ENCODE measurements at regions not wholly inside any gene's neighbourhood (a gene's known extent, or its start where the extent isn't known, plus 50 kb on each side); places are given as distances from the start of the nearest gene placed in this dataset.

DNA sequence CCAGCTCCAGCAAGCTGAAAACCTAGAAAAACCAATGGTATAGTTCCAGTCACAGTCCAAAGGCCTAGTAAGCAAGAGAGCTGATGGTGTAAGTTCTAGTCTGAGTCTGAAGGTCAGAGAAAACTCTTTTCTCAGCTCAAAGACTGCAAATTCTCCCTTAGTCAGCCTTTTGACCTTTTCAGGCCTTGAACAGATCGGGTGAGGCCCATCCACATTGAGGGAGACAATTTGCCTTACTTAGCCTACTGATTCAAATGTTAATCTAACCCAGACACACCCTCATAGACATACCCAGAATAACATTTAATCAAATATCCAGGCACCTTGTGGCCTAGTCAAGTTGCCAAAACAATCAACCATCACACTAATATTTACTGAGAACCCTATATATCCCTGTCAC lies 110.8 kb upstream of the KCNJ3 start:
- no peak overlapping the region for H3K4me3 ChIP-seq (ENCODE audit: low read depth, low read length)

GRCh38 chr2:154588838-154589237 lies 109.7 kb upstream of the KCNJ3 start:
- Histone ChIP-seq H3K36me3 (replicated peaks) (no peaks in the 10 kb centered on the region), H3K27ac (no peak overlapping the region), H3K4me3 (ENCODE audit: low read depth, low read length) (no peak overlapping the region), H3K27me3 (replicated peaks) (no peaks in the 10 kb centered on the region)
- TF ChIP-seq, protein P1, sequence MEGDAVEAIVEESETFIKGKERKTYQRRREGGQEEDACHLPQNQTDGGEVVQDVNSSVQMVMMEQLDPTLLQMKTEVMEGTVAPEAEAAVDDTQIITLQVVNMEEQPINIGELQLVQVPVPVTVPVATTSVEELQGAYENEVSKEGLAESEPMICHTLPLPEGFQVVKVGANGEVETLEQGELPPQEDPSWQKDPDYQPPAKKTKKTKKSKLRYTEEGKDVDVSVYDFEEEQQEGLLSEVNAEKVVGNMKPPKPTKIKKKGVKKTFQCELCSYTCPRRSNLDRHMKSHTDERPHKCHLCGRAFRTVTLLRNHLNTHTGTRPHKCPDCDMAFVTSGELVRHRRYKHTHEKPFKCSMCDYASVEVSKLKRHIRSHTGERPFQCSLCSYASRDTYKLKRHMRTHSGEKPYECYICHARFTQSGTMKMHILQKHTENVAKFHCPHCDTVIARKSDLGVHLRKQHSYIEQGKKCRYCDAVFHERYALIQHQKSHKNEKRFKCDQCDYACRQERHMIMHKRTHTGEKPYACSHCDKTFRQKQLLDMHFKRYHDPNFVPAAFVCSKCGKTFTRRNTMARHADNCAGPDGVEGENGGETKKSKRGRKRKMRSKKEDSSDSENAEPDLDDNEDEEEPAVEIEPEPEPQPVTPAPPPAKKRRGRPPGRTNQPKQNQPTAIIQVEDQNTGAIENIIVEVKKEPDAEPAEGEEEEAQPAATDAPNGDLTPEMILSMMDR (IDR thresholded peaks at IDR 0.05; ENCODE audit: low read depth, low read length, missing control alignments): no peak
- no peak for DNase-seq
- in situ Hi-C loops (cut with HindIII; ENCODE audit: low pct_ligation_motif_present, low sequenced_read_pairs): no loop called here

More for the DNA sequence above, 110.8 kb upstream of the KCNJ3 start:
- no peaks in the 10 kb centered on the region for H3K36me3 ChIP-seq (replicated peaks)
- in situ Hi-C loops (cut with HindIII; ENCODE audit: low pct_ligation_motif_present, low sequenced_read_pairs): no loop called here
- TF ChIP-seq, protein P1 (IDR thresholded peaks at IDR 0.05; ENCODE audit: low read depth, low read length, missing control alignments): no peak
- DNase-seq: no peak
- H3K27me3 ChIP-seq (replicated peaks): no peaks in the 10 kb centered on the region
- H3K27ac ChIP-seq: no peak overlapping the region

DNA sequence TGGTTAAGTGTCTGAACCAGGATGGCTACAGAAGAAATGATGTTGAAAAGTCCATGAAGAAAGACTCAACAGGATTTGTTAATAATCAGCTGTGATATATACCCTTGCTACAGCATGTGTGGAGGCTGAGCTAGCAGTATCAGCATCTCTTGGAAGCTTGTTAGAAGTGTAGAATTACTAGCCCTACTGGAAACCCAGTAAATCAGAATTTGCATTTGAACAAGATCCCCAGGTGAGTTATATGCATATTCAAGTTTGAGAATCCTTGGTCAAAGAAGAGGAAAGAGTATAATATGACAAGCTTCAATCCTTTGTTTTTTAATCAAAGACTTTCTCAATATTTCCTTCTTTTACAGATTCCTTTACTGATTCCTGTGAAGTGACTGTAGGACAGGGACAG lies 109.0 kb upstream of the KCNJ3 start:
- H3K27me3 ChIP-seq (replicated peaks): no peaks in the 10 kb centered on the region
- no peak for DNase-seq
- TF ChIP-seq, protein P1 (IDR thresholded peaks at IDR 0.05; ENCODE audit: low read depth, low read length, missing control alignments): no peak
- no peak overlapping the region for H3K27ac ChIP-seq
- H3K4me3 ChIP-seq (ENCODE audit: low read depth, low read length): no peak overlapping the region
- H3K36me3 ChIP-seq (replicated peaks): no peaks in the 10 kb centered on the region
- in situ Hi-C loops (cut with HindIII; ENCODE audit: low pct_ligation_motif_present, low sequenced_read_pairs): no loop called here

- in situ Hi-C loops (cut with HindIII; ENCODE audit: low pct_ligation_motif_present, low sequenced_read_pairs): no loop called here
- Histone ChIP-seq H3K4me3 (ENCODE audit: low read depth, low read length) (no peak overlapping the region), H3K27ac (no peak overlapping the region), H3K36me3 (replicated peaks) (no peaks in the 10 kb centered on the region), H3K27me3 (replicated peaks) (no peaks in the 10 kb centered on the region)
- no peak for DNase-seq
- TF ChIP-seq, protein P1 (IDR thresholded peaks at IDR 0.05; ENCODE audit: low read depth, low read length, missing control alignments): no peak
Measured at GRCh38 chr2:154591294-154591820, 107.1 kb upstream of the KCNJ3 start.

- H3K27me3 ChIP-seq (replicated peaks): no peaks in the 10 kb centered on the region
- H3K27ac ChIP-seq: no peak overlapping the region
- no peak for DNase-seq
- H3K4me3 ChIP-seq (ENCODE audit: low read depth, low read length): no peak overlapping the region
- TF ChIP-seq, protein P1 (IDR thresholded peaks at IDR 0.05; ENCODE audit: low read depth, low read length, missing control alignments): no peak
- no peaks in the 10 kb centered on the region for H3K36me3 ChIP-seq (replicated peaks)
- in situ Hi-C loops (cut with HindIII; ENCODE audit: low pct_ligation_motif_present, low sequenced_read_pairs): no loop called here
Measured at GRCh38 chr2:154599189-154599588, 99.3 kb upstream of the KCNJ3 start.

DNA sequence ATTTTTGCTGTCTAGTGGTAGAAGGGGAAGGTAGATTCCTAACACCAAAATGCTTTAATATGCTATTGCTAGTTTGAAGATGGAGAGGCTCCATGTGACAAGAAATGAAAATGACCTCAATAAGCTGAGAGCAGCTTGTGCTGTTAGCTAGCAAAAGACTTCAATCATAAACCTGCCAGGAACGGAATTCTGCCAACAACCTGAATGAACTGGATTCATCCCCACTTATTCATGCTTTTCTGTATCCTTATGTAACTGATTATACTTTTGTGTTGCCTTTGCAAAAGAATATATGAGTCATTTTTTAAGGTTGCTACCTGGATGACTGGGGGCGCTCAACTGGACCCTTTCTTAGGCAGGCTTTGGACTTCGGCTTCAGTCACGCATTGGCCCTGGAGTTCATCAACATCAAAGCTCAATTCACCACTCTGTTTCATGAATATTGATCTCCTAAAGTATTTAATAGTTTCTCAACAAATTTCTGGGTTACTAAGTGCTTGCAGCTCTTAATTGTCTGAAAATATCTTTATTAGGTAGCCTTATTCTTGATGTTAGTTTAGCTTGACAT lies 97.5 kb upstream of the KCNJ3 start:
- TF ChIP-seq, protein P1 (IDR thresholded peaks at IDR 0.05; ENCODE audit: low read depth, low read length, missing control alignments): no peak
- no peak for DNase-seq
- Histone ChIP-seq H3K4me3 (ENCODE audit: low read depth, low read length) (no peak overlapping the region), H3K27me3 (replicated peaks) (no peaks in the 10 kb centered on the region), H3K27ac (no peak overlapping the region), H3K36me3 (replicated peaks) (no peaks in the 10 kb centered on the region)
- in situ Hi-C loops (cut with HindIII; ENCODE audit: low pct_ligation_motif_present, low sequenced_read_pairs): no loop called here

Data from brain microvascular endothelial cell (primary cell).